HepG2 (cell line): ENCODE measurements at regions not wholly inside any gene's neighbourhood (a gene's known extent, or its start where the extent isn't known, plus 50 kb on each side); places are given as distances from the start of the nearest gene placed in this dataset.

Experiments used
- ATAC-seq: fragments of 200-7000 bp; cut with Tn5 transposase; 3 replicates; pipeline ENCODE4 v1.9.1; 2020; ENCODE audit warnings: mild to moderate bottlenecking, moderate library complexity
- BruUV-seq: library from RNA; stranded (reverse); fragments of 400-500 nt; replicated peaks from 2 replicates; lab custom pipeline; 2021; lab: Mats Ljungman, UMichigan
- CTCF ChIA-PET: fragments of 300-600 bp; formaldehyde crosslinking; extraction: SDS; loops from one replicate; lab custom pipeline; 2021; ENCODE audit warnings: low total read pairs, inconsistent platforms, low intra/inter-chr PET ratio; lab: Yijun Ruan, JAX
- POLR2A ChIA-PET: fragments of 350-600 bp; sonication (Branson Sonifier 250); formaldehyde crosslinking; loops from one replicate; lab custom pipeline; 2020; ENCODE audit warnings: antibody characterized with exemption, inconsistent platforms; lab: Yijun Ruan, JAX
- DNase-seq: peaks from one replicate; pipeline ENCODE4 v3.0.0-alpha.2; 2015; ENCODE audit warnings: low spot score
- FAIRE-seq: peaks from 3 replicates; lab custom pipeline; 2011; peaks lifted over from hg19 to GRCh38; lab: Jason Lieb, UNC
- H2AFZ ChIP-seq: one replicate; pipeline ENCODE4 v1.6.1; 2011; ENCODE audit warnings: low read length, inconsistent platforms
- H3K27ac ChIP-seq: fragments of 300-600 bp; 3 replicates; pipeline ENCODE4 v1.8.0; 2011; ENCODE audit warnings: mixed run types, mild to moderate bottlenecking, mixed read lengths, low read length, inconsistent platforms; ENCODE audit not compliant: insufficient read depth; ENCODE audit errors: extremely low read length
- H3K27me3 ChIP-seq, 2 experiments: fragments of 200-600 bp in 1 of 2; 2 replicates in 1 of 2; 3 replicates in 1 of 2; pipeline versions ENCODE4 v1.6.0 to v1.8.0; 2011; ENCODE audit warnings: low read length in 2 of 2, mild to moderate bottlenecking in 2 of 2, moderate library complexity in 2 of 2, inconsistent platforms in 1 of 2; ENCODE audit not compliant: insufficient read depth in 2 of 2, control insufficient read depth in 1 of 2
- H3K36me3 ChIP-seq, 2 experiments: fragments of 200-600 bp in 1 of 2; replicated peaks in 1 of 2; 2 replicates in 1 of 2; 3 replicates in 1 of 2; pipeline versions ENCODE4 v1.5.1 to v1.8.0; 2011; ENCODE audit warnings: low read length in 2 of 2, inconsistent platforms in 1 of 2; ENCODE audit not compliant: insufficient read depth in 2 of 2, control insufficient read depth in 1 of 2
- H3K4me1 ChIP-seq: 2 replicates; pipeline ENCODE4 v1.5.1; 2012; ENCODE audit warnings: low read length, inconsistent platforms; ENCODE audit not compliant: insufficient read depth
- H3K4me2 ChIP-seq: 2 replicates; pipeline ENCODE4 v1.6.0; 2011; ENCODE audit warnings: low read depth, low read length, inconsistent platforms
- H3K4me3 ChIP-seq, 3 experiments: fragments of 200-600 bp in 1 of 3; sonication (generic), shearing (Covaris generic) in 1 of 3; replicated peaks in 1 of 3; 2 replicates each; pipeline ENCODE4 v1.5.1; 2011 to 2016; ENCODE audit warnings: low read length in 3 of 3, inconsistent platforms in 2 of 3, low read depth in 2 of 3, mild to moderate bottlenecking in 2 of 3, control low read depth in 1 of 3, mixed read lengths in 1 of 3; ENCODE audit not compliant: insufficient read depth in 1 of 3
- H3K79me2 ChIP-seq: one replicate; pipeline ENCODE4 v1.6.1; 2011; ENCODE audit warnings: low read length, inconsistent platforms; ENCODE audit not compliant: insufficient read depth
- H3K9ac ChIP-seq: 2 replicates; pipeline ENCODE4 v1.6.0; 2011; ENCODE audit warnings: mild to moderate bottlenecking, low read depth, low read length, inconsistent platforms; ENCODE audit not compliant: insufficient read depth
- H3K9me3 ChIP-seq: 2 replicates; pipeline ENCODE4 v1.5.1; 2012; ENCODE audit warnings: mild to moderate bottlenecking, low read length
- H4K20me1 ChIP-seq: 2 replicates; pipeline ENCODE4 v1.6.0; 2011; ENCODE audit warnings: inconsistent platforms, mild to moderate bottlenecking, low read length, moderate library complexity; ENCODE audit not compliant: insufficient read depth
- ETV6 ChIP-seq: sonication (generic); formaldehyde crosslinking; conservative IDR thresholded peaks from 2 replicates; pipeline ENCODE4 v1.4.0; 2020; ENCODE audit warnings: missing genetic modification reagents
- GPBP1L1 ChIP-seq: sonication (generic); formaldehyde crosslinking; IDR thresholded peaks from 2 replicates; pipeline ENCODE4 v1.5.0; 2020; ENCODE audit warnings: mild to moderate bottlenecking, missing genetic modification reagents
- GTF3A ChIP-seq: sonication (generic); formaldehyde crosslinking; conservative IDR thresholded peaks from 2 replicates; pipeline ENCODE4 v1.4.0; 2020; ENCODE audit warnings: mild to moderate bottlenecking, missing genetic modification reagents
- POLR2G ChIP-seq: fragments of 200-400 bp; formaldehyde crosslinking; IDR thresholded peaks from 2 replicates; pipeline ENCODE4 v1.6.1; 2018; ENCODE audit warnings: mild to moderate bottlenecking, low read depth, low read length, moderate library complexity
- SP5 ChIP-seq: IDR thresholded peaks from 2 replicates; pipeline ENCODE4 v1.6.1; 2016; ENCODE audit warnings: low read depth, borderline replicate concordance
- SUZ12 ChIP-seq: fragments of 150-350 bp; IDR thresholded peaks from 2 replicates; pipeline ENCODE4 v1.6.1; 2014; ENCODE audit warnings: low read depth, low read length
- TIGD3 ChIP-seq: sonication (generic); formaldehyde crosslinking; IDR thresholded peaks from 2 replicates; pipeline ENCODE4 v1.5.1; 2020; ENCODE audit warnings: mild to moderate bottlenecking, missing genetic modification reagents, borderline replicate concordance
- ZNF570 ChIP-seq: sonication (generic); formaldehyde crosslinking; IDR thresholded peaks from 2 replicates; pipeline ENCODE4 v1.4.0; 2020; ENCODE audit warnings: mild to moderate bottlenecking, missing genetic modification reagents, borderline replicate concordance
- ZNF839 ChIP-seq: sonication (generic); formaldehyde crosslinking; IDR thresholded peaks from 2 replicates; pipeline ENCODE4 v1.4.0; 2020; ENCODE audit warnings: missing genetic modification reagents, mild to moderate bottlenecking, borderline replicate concordance
- ZSCAN30 ChIP-seq: sonication (generic); formaldehyde crosslinking; IDR thresholded peaks from 2 replicates; pipeline ENCODE4 v1.5.0; 2020; ENCODE audit warnings: mild to moderate bottlenecking, missing genetic modification reagents
- WGBS: methylation state at CpG from one replicate; pipeline ENCODE4 v1.1.6; 2017; ENCODE audit warnings: low lambda C conversion rate; 5-methylcytosine and 5-hydroxymethylcytosine counted together
- in situ Hi-C: cut with HindIII; loops from 2 replicates; pipeline ENCODE4 v1.10.0; 2017; ENCODE audit warnings: low pct_unique_long_range_greater_than_20kb; ENCODE audit not compliant: extremely low pct_ligation_motif_present
- intact Hi-C: fragments of 100-400 bp; cut with micrococcal nuclease; formaldehyde crosslinking; loops from one replicate; pipeline ENCODE4 v1.10.0; 2022; ENCODE audit not compliant: unreplicated experiment

GRCh38 chr7:66464059-66464458 lies 164.6 kb upstream of the KCTD7 start:
- DNase-seq, result no peak
- Histone ChIP-seq H4K20me1 (no peaks in the 10 kb centered on the region), H2AFZ (no peak overlapping the region), H3K9me3 (no peaks in the 10 kb centered on the region), H3K79me2 (no peaks in the 10 kb centered on the region), H3K4me1 (peaks cover 14% of the 10 kb centered on the region), H3K36me3 (no peaks in the 10 kb centered on the region; a peak in 1 of 5 replicates), H3K4me2 (no peak overlapping the region), H3K27me3 (no peaks in the 10 kb centered on the region), H3K27ac (no peak overlapping the region), H3K4me3 (no peak overlapping the region), H3K9ac (no peak overlapping the region)
- ATAC-seq, result no peak
- WGBS, result 96% methylated on average over 6 of the region's 6 CpGs
- POLR2A ChIA-PET, result no interaction called here
- in situ Hi-C loops, result no loop called here
- CTCF ChIA-PET, result no interaction called here
- BruUV-seq, result no TSS peak
- TF ChIP-seq GTF3A (CRISPR knock-in tag) (no peak), ETV6 (CRISPR knock-in tag) (no peak), SUZ12 (no peak), ZNF570 (CRISPR knock-in tag) (no peak), ZSCAN30 (CRISPR knock-in tag) (no peak), GPBP1L1 (no peak), ZNF839 (CRISPR knock-in tag) (no peak), POLR2G (no peak), SP5 (CRISPR knock-in tag) (no peak), TIGD3 (CRISPR knock-in tag) (no peak)
- no peak for FAIRE-seq
- intact Hi-C loops, result no loop called here
